Adrenal gland (tissue), 5 donors: ENCODE measurements at regions not wholly inside any gene's neighbourhood (a gene's known extent, or its start where the extent isn't known, plus 50 kb on each side); places are given as distances from the start of the nearest gene placed in this dataset.

Experiments
- CTCF ChIP-seq, 6 experiments: fragments of 450-650 bp in 4 of 6; fragments of 200-600 bp in 2 of 6; sonication (generic) in 1 of 6; IDR thresholded peaks; 1 replicate in 5 of 6; 2 replicates in 1 of 6; pipeline versions ENCODE4 v1.5.1 to v1.8.0; 2016 to 2021; ENCODE audit warnings: antibody characterized with exemption in 6 of 6, mild to moderate bottlenecking in 2 of 6, moderate library complexity in 1 of 6
- POLR2A ChIP-seq, 2 donors: fragments of 450-650 bp; IDR thresholded peaks; one replicate each; pipeline ENCODE4 v1.6.1; 2017; ENCODE audit warnings: antibody characterized with exemption in 2 of 2, mild to moderate bottlenecking in 2 of 2, moderate library complexity in 1 of 2
- donor health status: DM: no; HTN: no; CAD: no.

GRCh38 chr7:63931057-63931600 lies 67.5 kb upstream of the ZNF722 start:
- no peak for TF ChIP-seq CTCF (IDR thresholded peaks at IDR 0.05)
- no peak for TF ChIP-seq POLR2A (IDR thresholded peaks at IDR 0.05)
